A673 (cell line): ENCODE measurements at regions not wholly inside any gene's neighbourhood (a gene's known extent, or its start where the extent isn't known, plus 50 kb on each side); places are given as distances from the start of the nearest gene placed in this dataset.

Source experiments
- EZH2 ChIP-seq: fragments of 200-600 bp; sonication (generic); IDR thresholded peaks from 2 replicates; pipeline ENCODE4 v1.6.1; 2017; ENCODE audit warnings: borderline replicate concordance, low read depth, mild to moderate bottlenecking, mixed read lengths, antibody characterized with exemption, low read length; ENCODE audit not compliant: poor library complexity, severe bottlenecking
- TF ChIP-seq, protein P1 (sequence below): fragments of 300-800, 200-600 bp; sonication (generic); conservative IDR thresholded peaks from 2 replicates; pipeline ENCODE4 v1.5.1; 2017; ENCODE audit warnings: low read depth, mild to moderate bottlenecking, antibody characterized with exemption, low read length, moderate library complexity, mixed read lengths

GRCh38 chr2:12649602-12650400 lies 66.9 kb upstream of the TRIB2 start:
- TF ChIP-seq EZH2, result no peak
- TF ChIP-seq, protein P1, sequence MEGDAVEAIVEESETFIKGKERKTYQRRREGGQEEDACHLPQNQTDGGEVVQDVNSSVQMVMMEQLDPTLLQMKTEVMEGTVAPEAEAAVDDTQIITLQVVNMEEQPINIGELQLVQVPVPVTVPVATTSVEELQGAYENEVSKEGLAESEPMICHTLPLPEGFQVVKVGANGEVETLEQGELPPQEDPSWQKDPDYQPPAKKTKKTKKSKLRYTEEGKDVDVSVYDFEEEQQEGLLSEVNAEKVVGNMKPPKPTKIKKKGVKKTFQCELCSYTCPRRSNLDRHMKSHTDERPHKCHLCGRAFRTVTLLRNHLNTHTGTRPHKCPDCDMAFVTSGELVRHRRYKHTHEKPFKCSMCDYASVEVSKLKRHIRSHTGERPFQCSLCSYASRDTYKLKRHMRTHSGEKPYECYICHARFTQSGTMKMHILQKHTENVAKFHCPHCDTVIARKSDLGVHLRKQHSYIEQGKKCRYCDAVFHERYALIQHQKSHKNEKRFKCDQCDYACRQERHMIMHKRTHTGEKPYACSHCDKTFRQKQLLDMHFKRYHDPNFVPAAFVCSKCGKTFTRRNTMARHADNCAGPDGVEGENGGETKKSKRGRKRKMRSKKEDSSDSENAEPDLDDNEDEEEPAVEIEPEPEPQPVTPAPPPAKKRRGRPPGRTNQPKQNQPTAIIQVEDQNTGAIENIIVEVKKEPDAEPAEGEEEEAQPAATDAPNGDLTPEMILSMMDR, result no peak
